ENCODE measurements at regions not wholly inside any gene's neighbourhood (a gene's known extent, or its start where the extent isn't known, plus 50 kb on each side); places are given as distances from the start of the nearest gene placed in this dataset.
"Not testable (repeated sequence)": the region's sequence is repeated elsewhere in the genome, so short reads cannot be mapped to it uniquely, and the experiment has no call there.

DNA sequence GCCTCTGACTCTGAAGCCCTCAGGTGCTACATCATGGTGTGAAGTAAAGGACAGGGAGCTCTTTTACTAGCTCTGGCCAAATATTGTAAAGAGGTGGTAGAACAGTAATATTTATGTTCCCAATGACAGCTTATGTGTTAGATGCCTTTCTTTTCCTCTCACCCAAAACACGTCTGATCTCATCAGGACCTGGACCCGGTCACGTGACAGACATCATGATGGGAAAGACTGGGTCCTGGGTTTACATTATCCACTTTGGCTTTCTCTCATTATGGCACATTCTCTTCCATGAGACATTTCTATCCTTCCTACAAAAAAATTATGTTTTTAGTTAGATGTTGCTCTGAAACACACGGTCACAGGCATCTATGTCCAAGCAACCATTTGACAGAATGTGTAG lies 548.7 kb upstream of the CDH7 start:
- no peaks in the 10 kb centered on the region for H3F3A ChIP-seq (ENCODE audit: control insufficient read depth, insufficient read depth)

DNA sequence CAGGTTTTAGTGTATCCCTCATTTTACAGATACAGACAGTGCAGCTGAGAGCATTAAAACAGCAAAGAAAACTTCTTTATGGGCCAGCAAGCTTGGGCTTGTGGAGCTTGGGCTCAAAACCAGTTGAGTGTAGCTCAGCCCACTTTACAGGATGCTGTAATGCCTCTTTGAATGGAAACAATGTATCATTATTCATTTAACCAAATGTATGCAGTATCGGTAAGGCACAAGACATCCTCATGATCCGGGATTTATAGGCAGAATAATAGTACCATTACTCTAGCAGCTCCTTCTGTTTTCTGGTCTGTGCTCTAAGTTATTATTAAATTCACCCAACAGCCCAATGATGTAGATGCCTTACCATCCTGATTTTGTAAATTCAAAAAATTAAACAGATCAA lies 575.1 kb upstream of the CDH7 start:
- H3K4me3 ChIP-seq (ENCODE audit: low read length): no peak overlapping the region
- TF ChIP-seq EZH2phosphoT487 (IDR thresholded peaks at IDR 0.05; ENCODE audit: borderline replicate concordance, low read length): no peak
- TF ChIP-seq, protein P1, sequence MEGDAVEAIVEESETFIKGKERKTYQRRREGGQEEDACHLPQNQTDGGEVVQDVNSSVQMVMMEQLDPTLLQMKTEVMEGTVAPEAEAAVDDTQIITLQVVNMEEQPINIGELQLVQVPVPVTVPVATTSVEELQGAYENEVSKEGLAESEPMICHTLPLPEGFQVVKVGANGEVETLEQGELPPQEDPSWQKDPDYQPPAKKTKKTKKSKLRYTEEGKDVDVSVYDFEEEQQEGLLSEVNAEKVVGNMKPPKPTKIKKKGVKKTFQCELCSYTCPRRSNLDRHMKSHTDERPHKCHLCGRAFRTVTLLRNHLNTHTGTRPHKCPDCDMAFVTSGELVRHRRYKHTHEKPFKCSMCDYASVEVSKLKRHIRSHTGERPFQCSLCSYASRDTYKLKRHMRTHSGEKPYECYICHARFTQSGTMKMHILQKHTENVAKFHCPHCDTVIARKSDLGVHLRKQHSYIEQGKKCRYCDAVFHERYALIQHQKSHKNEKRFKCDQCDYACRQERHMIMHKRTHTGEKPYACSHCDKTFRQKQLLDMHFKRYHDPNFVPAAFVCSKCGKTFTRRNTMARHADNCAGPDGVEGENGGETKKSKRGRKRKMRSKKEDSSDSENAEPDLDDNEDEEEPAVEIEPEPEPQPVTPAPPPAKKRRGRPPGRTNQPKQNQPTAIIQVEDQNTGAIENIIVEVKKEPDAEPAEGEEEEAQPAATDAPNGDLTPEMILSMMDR (IDR thresholded peaks at IDR 0.05; ENCODE audit: low read depth, low read length, poor library complexity, severe bottlenecking): no peak
- no peaks in the 10 kb centered on the region for H3K79me2 ChIP-seq (ENCODE audit: control insufficient read depth, low read length)
- H3K4me2 ChIP-seq (ENCODE audit: low read length): no peak overlapping the region
- no peaks in the 10 kb centered on the region for H4K20me1 ChIP-seq (ENCODE audit: control insufficient read depth, insufficient read depth, low read depth, low read length)
- H3F3A ChIP-seq (ENCODE audit: control insufficient read depth, insufficient read depth): no peaks in the 10 kb centered on the region
- H3K27me3 ChIP-seq (ENCODE audit: control insufficient read depth, low read length): no peaks in the 10 kb centered on the region
- no peak overlapping the region for H3K27ac ChIP-seq (ENCODE audit: low read depth, low read length)
- no peaks in the 10 kb centered on the region for H3K9me2 ChIP-seq (replicated peaks; ENCODE audit: control insufficient read depth, low read length)
- no peaks in the 10 kb centered on the region for H3K36me3 ChIP-seq (ENCODE audit: control insufficient read depth, low read length)
- H3K9me3 ChIP-seq (ENCODE audit: control insufficient read depth, insufficient read depth, low read length): no peaks in the 10 kb centered on the region; the same call in 1 of the 2 replicates
- H3K4me1 ChIP-seq (ENCODE audit: control insufficient read depth, low read length): no peaks in the 10 kb centered on the region

More for the DNA sequence above, 548.7 kb upstream of the CDH7 start:
- no peaks in the 10 kb centered on the region for H4K20me1 ChIP-seq (ENCODE audit: control insufficient read depth, insufficient read depth, low read depth, low read length)
- H3K27me3 ChIP-seq (ENCODE audit: control insufficient read depth, low read length): no peaks in the 10 kb centered on the region
- H3K79me2 ChIP-seq (ENCODE audit: control insufficient read depth, low read length): no peaks in the 10 kb centered on the region
- H3K9me3 ChIP-seq (ENCODE audit: control insufficient read depth, insufficient read depth, low read length): no peaks in the 10 kb centered on the region; the same call in 1 of the 2 replicates
- no peaks in the 10 kb centered on the region for H3K36me3 ChIP-seq (ENCODE audit: control insufficient read depth, low read length)
- no peak overlapping the region for H3K27ac ChIP-seq (ENCODE audit: low read depth, low read length)
- no peaks in the 10 kb centered on the region for H3K4me1 ChIP-seq (ENCODE audit: control insufficient read depth, low read length)
- H3K9me2 ChIP-seq (replicated peaks; ENCODE audit: control insufficient read depth, low read length): no peaks in the 10 kb centered on the region; the same call in 1 of the 2 replicates
- TF ChIP-seq EZH2phosphoT487 (IDR thresholded peaks at IDR 0.05; ENCODE audit: borderline replicate concordance, low read length): no peak
- TF ChIP-seq, protein P1 (IDR thresholded peaks at IDR 0.05; ENCODE audit: low read depth, low read length, poor library complexity, severe bottlenecking): no peak
- H3K4me2 ChIP-seq (ENCODE audit: low read length): no peak overlapping the region
- H3K4me3 ChIP-seq (ENCODE audit: low read length): no peak overlapping the region

DNA sequence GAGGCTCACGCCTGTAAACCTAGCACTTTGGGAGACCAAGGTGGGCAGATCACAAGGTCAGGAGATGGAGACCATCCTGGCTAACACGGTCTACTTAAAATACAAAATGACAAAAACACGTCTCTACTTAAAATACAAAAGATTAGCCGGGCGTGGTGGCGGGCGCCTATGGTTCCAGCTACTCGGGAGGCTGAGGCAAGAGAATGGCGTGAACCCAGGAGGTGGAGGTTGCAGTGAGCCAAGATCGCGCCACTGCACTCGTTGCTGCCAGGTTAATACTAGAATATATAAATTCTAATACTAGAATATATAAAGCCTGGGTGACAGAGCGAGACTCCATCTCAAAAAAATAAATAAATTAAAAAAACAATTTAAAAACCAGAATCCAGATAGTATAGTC lies 588.7 kb upstream of the CDH7 start:
- not testable (repeated sequence) for H3K9me3 ChIP-seq (ENCODE audit: control insufficient read depth, insufficient read depth, low read length); H4K20me1 ChIP-seq (ENCODE audit: control insufficient read depth, insufficient read depth, low read depth, low read length); H3K79me2 ChIP-seq (ENCODE audit: control insufficient read depth, low read length); H3K4me1 ChIP-seq (ENCODE audit: control insufficient read depth, low read length); H3K4me2 ChIP-seq (ENCODE audit: low read length); H3K27me3 ChIP-seq (ENCODE audit: control insufficient read depth, low read length); H3K27ac ChIP-seq (ENCODE audit: low read depth, low read length); H3K4me3 ChIP-seq (ENCODE audit: low read length); H3K9me2 ChIP-seq (replicated peaks; ENCODE audit: control insufficient read depth, low read length); H3F3A ChIP-seq (ENCODE audit: control insufficient read depth, insufficient read depth); H3K36me3 ChIP-seq (ENCODE audit: control insufficient read depth, low read length)

DNA sequence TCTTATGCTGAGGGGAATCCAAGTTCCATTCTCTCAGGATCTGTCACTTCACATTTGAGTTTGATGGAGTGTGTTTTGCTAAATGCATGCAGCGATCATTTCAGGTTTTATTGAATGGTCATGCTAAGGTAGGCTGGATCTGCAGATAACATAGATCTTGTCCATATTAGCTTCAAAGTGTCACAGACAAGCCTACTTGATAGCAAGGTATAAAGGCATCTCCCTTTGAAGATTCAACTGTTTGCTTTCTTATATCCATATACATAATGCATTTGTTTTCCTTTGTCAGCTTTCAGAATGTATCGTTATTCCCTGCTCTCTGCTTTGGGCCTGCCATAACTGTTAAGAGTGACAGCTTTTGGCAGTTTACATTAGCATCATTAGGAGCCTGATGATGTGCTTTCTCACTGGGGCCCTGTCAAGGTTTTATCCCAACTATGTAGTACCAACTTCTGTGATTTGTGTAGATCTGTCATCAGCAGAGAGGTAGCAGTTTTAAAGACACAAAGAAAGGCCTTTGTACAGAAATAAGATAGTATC lies 604.3 kb upstream of the CDH7 start:
- no peaks in the 10 kb centered on the region for H3K4me1 ChIP-seq (ENCODE audit: control insufficient read depth, low read length)
- no peaks in the 10 kb centered on the region for H3K36me3 ChIP-seq (ENCODE audit: control insufficient read depth, low read length)
- no peaks in the 10 kb centered on the region for H3K79me2 ChIP-seq (ENCODE audit: control insufficient read depth, low read length)
- H3K27me3 ChIP-seq (ENCODE audit: control insufficient read depth, low read length): no peaks in the 10 kb centered on the region
- TF ChIP-seq, protein P1 (IDR thresholded peaks at IDR 0.05; ENCODE audit: low read depth, low read length, poor library complexity, severe bottlenecking): no peak
- TF ChIP-seq EZH2phosphoT487 (IDR thresholded peaks at IDR 0.05; ENCODE audit: borderline replicate concordance, low read length): no peak
- H3K4me2 ChIP-seq (ENCODE audit: low read length): no peak overlapping the region
- no peaks in the 10 kb centered on the region for H4K20me1 ChIP-seq (ENCODE audit: control insufficient read depth, insufficient read depth, low read depth, low read length)
- no peak overlapping the region for H3K4me3 ChIP-seq (ENCODE audit: low read length)
- no peaks in the 10 kb centered on the region for H3K9me2 ChIP-seq (replicated peaks; ENCODE audit: control insufficient read depth, low read length)
- H3K27ac ChIP-seq (ENCODE audit: low read depth, low read length): no peak overlapping the region
- H3F3A ChIP-seq (ENCODE audit: control insufficient read depth, insufficient read depth): no peaks in the 10 kb centered on the region
- no peaks in the 10 kb centered on the region for H3K9me3 ChIP-seq (ENCODE audit: control insufficient read depth, insufficient read depth, low read length)
